HUDEP-2 (cell line): ENCODE measurements at regions not wholly inside any gene's neighbourhood (a gene's known extent, or its start where the extent isn't known, plus 50 kb on each side); places are given as distances from the start of the nearest gene placed in this dataset.
"Not testable (repeated sequence)": the region's sequence is repeated elsewhere in the genome, so short reads cannot be mapped to it uniquely, and the experiment has no call there.

ENCODE experiments used
- DNase-seq, 76 experiments: peaks; one replicate each; lab custom pipeline; 2025; ENCODE audit not compliant: unreplicated experiment in 76 of 76; lab: John Stamatoyannopoulos, UW

- DNase-seq, result no peak
Measured at GRCh38 chr4:100042235-100042634, 92.2 kb upstream of the H2AZ1 start.

GRCh38 chr4:100041646-100042045, 91.6 kb upstream of the H2AZ1 start:
- DNase-seq, result no peak

GRCh38 chr4:100034023-100034664, 84.1 kb upstream of the H2AZ1 start:
- no peak for DNase-seq

- DNase-seq, result no peak
Measured at GRCh38 chr4:100026066-100026465, 76.0 kb upstream of the H2AZ1 start.

GRCh38 chr4:100023800-100024199, 73.7 kb upstream of the H2AZ1 start:
- no peak for DNase-seq

- no peak for DNase-seq
Measured at GRCh38 chr4:100022792-100023222, 72.7 kb upstream of the H2AZ1 start.

- DNase-seq, result no peak
Measured at GRCh38 chr4:100019821-100020220, 69.7 kb upstream of the H2AZ1 start.

- no peak for DNase-seq
Measured at GRCh38 chr4:100017637-100018310, 67.7 kb upstream of the H2AZ1 start.

- DNase-seq, result no peak
Measured at GRCh38 chr4:100016191-100016590, 66.1 kb upstream of the H2AZ1 start.

- no peak for DNase-seq
Measured at GRCh38 chr4:100014616-100015015, 64.5 kb upstream of the H2AZ1 start.

GRCh38 chr4:100009490-100009889, 59.4 kb upstream of the H2AZ1 start:
- no peak for DNase-seq

GRCh38 chr4:100008048-100008447, 58.0 kb upstream of the H2AZ1 start:
- no peak for DNase-seq

- DNase-seq, result not testable (repeated sequence)
Measured at GRCh38 chr4:100006161-100006560, 56.1 kb upstream of the H2AZ1 start.
